Effector CD4-positive, alpha-beta T cell (primary cell): ENCODE measurements at regions not wholly inside any gene's neighbourhood (a gene's known extent, or its start where the extent isn't known, plus 50 kb on each side); places are given as distances from the start of the nearest gene placed in this dataset.

Experiments
- DNase-seq: peaks from one replicate; pipeline ENCODE4 v3.0.0-alpha.2; 2020

DNA sequence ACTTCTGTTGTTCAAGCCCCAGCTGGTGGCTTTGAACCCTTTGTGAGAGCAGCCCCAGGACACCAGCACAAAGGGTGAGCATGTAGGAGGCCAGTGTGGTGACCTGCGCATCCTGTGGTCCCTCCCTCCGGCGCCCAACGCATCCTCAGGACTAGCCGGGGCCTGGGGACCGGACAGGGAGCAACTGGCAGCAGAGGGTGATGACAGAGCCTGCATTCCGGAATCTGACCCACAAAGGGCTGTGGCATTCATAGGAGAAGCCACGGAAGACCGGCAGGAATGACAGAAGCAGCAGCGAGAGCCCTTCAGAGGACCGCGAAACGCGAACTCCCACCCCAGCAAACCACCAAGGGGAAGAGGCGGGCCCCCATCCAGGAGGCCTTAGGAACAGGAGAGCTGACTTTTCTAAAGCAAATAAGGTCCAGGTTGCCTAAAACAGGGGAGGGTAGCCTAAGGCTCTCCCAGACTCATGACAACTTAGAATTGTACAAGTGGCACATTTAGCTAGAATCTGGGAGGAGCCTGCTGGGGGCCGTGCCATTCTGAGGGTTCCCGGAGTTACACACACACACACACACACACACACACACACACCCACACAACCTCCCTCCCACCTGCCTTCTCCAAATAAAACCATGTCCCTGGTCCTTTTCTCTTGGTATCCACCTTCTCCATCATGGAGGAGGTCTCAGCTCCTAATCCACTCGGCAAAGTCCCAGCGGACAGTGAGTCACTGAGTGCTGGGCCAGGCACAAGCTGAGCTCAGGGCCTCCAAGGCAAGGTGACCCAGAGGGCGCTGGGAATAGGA lies 232.7 kb downstream of the CTTN start:
- no peak for DNase-seq

DNA sequence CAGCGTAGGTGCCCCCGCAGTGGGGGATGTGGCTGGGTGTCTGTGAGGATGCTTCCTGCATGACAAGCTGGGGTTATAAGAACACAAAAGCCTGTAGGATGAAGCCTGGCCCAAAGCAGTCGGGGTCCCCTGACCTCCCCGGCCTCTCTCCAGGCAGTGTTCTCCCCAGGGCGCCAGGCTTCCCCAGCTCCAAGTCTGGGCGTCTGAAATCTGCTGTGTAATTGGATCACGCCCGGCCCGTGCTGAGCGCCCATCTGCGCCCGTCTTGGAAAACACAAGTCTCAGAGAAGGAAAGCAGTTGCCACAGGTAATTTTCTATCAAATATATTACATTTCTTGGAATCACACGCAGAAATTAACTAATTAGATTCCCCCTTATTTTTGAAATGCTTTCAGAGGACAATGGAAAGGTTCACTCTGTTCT lies 233.3 kb downstream of the CTTN start:
- no peak for DNase-seq

DNA sequence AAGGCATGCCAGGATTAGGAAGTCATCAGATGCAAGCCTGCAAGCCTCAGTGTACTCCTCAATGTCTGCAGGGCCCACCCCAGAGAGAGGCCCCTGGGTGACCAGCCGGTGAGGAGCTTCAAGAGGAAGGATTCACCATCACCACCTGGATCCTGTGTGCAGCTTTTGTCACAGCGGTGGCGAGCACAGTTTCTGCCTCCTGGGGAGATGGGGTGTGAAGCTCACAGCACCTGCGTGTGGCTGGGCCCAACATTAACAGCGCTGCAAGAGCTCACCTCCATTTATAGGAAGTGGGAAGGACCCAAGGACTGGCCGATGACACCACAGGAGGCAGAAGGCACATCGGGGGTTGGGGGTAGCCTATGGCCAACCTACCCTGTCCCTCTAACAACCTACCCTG lies 235.3 kb downstream of the CTTN start:
- DNase-seq, result no peak

DNA sequence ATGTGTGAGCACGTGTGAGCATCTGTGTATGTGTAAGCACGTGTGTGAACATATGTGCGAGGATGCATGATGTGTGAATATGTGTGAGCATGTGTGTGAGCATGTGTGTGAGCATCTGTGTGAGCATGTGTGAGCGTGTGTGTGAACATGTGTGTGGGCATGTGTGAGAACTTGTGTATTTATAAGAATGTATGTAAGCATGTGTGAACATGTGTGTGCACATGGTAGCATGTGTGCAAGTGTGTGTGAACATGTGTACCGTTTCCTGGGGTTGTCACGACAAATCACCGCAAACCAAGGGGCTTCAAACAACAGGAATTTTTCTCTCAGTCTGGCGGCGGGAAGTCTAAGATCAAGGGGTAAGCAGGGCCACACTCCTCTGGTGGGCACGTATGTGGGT lies 238.3 kb downstream of the CTTN start:
- DNase-seq, result no peak

DNA sequence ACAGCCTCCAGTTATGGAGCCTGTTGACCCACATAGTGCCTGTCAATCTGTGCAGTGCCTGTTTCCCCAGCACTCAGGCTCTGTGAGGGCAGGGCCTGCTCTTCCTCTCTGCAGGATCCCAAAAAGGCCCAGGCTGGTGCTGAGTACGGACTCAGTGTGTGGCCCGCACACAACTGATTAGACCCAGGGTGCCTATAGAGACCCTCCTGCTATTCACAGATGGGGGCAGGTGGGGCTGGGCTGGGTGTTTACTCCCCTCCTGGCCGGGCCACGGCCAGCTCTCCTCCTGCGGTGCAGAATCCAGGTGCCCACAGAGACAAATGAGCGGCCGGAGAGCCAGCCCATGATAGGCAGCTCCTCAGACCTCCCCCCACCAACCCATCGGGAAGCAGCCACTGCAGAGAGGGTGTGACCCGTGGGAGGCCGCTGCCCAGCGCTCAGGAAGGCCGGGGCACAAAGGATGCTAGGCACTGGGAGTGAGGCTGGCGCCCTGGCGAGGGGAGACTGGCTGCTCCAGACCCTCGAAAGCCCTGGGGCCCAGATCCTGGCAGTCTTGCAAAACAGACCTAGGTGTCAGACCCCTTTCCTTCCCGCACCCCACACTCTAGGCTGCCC lies 239.0 kb downstream of the CTTN start:
- no peak for DNase-seq

DNA sequence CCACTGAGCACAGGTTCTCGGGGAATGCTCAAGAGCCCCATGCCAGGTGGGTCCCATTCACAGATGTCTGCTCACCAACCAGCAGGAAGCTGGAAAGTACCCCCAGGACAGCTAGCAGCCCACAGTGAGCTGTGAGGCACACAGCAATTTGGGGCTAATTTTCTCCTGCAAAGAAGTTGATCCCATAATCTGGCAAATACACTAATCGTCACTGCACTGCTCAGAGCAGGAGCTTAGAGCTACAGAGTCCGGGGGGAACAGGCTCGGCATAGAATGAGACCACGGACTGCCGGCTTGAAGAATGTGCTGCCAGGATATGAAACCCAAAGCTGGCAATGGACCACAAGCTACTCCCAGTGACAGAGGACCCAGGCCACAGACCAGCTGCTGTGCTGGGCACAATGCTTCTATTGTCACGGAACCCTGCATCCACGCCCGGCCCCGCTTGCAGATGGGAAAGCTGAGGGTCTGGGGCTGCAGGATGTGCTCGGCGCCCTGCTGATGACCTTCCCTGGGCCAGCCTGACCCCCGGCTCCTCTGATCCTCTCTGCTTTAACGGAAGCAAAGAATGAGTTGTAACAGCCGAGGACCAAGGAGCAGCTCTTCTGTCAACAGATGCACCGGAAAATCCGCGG lies 239.7 kb downstream of the CTTN start:
- DNase-seq, result no peak

DNA sequence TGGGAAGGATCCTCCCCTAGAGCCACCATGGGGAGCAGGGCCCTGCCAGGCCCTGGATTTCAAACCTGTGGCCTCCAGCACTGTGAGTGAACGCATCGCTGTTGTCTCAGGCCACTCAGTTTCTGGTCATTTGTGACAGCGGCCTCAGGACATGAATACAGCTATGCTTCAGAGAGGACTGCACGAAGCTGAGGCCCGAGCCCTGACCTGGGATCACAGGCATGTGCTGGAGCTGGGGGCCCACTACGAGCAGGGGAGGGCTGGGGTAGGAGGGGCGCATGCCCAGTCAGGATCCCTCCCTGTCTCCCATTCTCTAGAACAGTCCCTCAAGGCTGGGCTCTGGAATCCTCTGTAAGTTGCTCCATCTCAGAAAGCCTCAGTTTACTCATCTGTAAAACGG lies 242.1 kb downstream of the CTTN start:
- DNase-seq, result no peak

DNA sequence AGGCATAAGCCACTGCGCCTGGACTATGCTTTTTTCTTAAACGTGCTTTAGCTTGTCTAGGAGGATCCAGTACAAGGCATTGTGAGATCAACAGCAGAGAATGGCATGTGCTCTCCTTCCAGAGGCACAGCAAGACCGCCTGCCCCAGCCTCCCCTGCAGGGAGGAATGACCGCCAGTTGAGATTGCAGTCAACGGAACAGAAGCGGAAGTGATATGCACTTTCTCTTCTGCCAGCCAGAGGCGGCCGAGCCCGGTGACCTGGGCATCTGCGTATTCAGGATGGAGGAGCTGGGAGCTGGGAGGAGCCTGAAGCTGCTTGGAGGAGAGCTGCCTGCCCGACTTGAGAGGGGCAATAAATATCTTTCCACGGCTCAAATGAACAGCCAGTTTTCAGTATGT lies 243.0 kb downstream of the CTTN start:
- DNase-seq, result no peak

DNA sequence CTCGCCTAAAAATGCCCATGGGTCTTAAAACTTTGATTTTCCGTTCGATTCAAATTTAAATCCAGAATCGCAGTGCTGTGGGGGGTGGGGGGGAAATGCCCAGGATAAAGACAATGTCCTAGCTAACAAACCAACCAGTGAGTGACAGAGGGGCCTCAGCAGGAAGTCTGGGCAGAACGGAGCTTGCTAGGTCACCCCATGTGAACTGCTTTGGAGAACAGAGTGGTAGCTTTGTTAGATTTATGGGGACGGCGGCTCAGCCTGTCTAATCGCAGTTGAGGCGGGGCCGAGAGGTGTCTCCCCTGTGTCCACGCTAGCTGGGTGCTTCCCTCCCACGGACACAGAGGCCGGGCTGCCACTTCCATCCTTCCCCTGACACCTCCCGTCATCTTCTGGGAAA lies 243.9 kb downstream of the CTTN start:
- DNase-seq, result no peak

DNA sequence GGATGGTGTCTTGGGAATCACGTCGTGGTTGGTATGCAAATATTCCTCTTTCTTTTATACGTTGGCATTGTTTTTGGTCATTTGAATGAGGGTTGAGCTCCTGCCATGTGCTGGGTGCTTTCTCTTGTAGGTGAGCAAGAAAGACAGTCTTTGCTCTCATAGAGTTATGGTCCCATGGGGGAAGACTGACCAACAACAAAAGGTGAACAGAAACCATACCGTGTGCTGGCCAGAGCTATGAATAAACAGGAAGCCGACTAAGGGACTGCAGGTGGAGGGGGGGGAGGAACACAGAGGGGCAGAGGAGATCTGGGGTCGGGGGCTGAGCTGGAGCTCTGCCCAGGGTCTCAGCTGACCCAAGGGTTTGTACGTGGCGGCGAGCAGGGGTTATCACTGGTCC lies 245.3 kb downstream of the CTTN start:
- no peak for DNase-seq

DNA sequence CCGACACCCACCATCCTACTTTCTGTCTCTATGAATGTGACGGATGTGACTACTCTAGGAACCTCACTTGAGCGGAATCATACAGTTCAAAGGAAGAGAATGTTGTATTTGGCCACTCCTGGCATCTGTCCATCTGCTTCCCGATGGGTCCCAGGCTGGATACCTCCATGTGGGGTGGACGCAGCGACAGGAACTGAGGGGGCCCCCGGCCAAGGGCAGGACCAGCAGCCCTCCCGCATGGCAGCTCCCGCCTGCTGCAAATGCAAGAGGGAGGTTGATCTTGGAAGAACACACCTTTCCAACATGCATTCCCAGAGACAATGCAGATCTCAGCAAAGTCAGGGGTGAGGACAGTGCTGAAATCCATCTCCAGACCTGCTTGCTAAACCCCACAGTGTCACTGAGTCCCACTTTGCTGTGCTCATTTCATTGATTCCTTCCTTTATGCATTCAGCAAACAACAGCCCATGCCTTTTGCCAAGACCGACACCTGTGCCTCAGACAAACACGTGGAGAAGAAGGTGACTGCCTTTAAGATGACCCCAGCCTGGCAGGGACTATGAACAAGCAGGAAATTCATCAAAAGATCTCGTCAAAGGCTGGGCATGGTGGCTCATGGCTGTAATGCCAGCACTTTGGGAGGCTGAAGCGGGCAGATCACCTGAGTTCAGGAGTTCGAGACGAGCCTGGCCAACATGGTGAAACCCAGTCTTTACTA lies 246.2 kb downstream of the CTTN start:
- no peak for DNase-seq

DNA sequence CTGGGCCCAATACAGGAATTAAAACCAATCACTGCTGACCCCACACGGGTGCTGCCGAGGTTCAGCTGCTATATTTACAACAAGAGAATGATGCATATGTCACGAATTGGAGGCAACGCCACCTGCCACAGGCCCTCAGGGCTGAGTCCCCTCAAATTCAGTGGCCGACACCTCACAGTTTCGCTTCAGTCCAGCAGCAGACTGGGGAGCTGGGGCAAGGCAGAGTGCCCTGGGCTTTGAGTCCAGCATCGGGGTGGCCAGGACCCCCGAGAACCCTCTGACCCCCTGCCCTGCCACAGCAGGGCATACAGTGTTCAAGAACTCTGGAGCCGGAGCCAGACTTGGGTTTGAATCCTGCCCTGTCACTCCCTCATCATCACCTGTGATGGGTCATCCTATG lies 247.2 kb downstream of the CTTN start:
- no peak for DNase-seq

DNA sequence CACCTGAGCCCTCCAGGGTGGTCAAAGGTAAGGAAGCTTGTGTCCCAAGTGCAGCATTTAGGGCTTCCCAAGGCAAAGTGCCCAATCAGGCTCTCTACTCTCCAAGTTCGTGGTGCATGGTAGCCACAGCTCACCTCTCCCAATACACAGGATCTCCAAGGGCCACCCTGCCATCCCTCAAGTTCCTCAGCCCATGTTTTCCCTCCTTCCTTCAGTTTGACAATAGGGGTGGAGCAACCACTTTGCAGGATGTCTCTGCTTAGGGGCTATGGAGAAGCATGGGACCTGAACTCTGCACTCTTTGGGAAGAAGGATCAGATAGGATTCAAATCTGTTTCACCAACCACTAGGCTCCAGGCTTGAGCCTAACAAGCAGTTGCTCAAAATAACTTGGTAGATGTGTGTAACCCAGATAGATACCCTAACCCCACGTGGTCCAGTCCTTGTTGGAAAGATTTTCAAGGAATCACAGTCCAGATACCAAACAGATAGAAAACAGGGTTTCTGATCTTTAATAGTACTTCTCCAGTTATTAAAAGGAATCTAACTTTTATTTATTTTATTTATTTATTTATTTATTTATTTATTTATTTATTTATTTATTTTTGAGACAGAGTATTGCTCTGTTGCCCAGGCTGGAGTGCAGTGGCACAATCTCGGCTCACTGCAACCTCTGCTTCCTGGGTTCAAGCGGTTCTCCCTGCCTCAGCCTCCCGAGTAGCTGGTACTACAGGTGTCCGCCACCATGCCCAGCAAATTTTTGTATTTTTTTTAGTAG lies 248.1 kb downstream of the CTTN start:
- DNase-seq, result no peak

DNA sequence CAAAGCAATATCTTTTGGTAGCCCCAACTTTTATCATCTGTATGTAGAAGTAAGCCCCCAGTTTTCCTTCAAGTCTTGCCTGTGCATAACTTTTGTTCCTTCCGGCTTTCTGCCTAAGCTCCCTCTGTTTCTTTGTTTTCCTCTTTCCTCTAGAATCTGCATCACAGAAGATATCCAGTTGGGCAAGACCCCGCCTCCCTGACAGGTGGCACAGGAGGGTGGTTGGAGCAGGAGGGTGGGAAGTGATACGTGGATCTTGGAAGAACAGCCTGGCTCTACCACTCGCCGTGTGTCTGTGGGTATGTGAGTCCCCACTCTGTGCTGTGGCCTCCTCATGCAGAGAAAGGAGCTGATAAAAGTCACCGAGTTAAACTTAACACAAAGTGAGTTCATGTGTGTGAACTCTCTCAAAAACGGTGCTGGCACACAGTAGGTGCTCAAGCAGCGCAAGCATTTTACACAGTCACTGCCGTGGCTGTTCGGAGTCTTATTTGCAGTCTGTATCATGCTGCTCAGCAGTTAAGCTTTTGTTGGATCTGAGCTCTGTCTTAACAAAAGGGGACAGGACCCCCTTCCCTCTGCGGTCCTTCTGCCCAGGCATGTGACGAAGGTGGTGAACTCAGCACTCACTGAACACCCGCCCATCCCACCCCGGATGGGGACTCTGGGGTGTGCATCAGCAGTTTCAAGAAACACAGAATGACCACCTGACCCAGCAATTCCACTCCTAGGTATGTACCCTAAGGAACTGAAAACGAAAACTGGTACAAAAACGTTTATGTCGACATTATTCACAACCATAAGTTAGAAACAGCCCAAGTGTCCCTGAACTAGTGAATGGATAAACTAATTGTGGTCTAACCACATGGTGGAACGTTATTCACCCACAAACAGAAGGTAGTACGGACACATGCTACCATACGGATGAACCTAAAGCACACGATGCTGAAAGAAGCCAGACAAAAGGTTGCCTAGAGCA lies 249.1 kb downstream of the CTTN start:
- DNase-seq, result no peak

DNA sequence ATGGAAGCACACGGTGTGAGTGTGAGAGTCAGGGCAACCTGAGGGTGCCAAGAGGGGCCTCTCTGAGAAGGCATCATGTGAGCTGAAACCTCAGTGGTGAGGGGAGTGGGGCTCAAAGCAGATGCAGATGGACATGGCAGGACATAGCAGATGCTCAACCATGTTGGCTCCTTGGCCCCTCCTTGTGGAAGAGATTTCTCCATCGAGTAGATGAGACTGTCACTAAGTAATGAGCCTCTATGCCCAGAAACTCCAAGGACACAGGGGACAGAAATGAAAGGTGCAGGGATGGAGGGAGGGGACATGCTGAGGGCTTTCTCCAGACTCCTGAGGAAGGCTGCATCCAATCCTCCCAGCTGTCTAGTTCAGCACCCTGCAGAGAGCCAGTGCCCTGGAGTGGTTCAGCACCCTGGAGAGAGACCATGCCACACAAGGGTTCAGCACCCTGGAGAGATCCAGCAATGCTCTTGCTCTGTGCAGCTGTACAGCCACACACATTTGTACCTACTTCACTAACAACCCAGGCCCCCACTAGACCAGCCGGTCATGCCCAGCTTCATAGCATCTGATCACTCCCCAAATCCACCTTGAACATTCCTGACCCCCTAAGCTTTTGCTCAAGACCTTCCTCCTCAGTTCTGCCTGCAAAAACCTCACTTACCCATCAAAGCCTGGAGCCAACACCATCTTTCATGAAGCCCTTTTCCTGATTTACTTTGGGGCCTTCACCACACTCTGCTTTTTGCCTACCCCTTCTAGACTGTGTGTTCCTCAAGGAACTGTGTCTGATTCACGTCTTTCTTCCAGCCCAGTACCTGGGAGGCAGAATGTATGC lies 252.0 kb downstream of the CTTN start:
- DNase-seq, result no peak

DNA sequence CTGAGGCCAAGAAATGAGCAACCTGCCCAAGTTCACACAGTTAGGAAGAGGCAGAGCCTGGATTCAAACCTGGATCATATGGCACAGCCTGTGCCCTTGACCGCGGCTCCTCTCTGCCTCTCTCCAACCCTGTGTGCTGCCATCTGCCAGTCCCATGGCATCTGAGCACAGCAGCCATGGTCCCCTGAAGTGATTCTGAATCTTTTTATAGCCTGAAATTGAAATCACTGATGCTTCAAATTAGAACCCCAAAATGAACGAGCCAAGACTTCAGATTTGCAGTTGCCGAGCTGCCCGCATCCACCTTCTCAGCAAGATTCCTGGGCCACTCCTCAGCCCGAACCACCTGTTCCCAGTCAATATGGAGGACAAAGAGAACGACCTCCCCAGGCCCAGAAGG lies 252.7 kb downstream of the CTTN start:
- DNase-seq, result no peak

DNA sequence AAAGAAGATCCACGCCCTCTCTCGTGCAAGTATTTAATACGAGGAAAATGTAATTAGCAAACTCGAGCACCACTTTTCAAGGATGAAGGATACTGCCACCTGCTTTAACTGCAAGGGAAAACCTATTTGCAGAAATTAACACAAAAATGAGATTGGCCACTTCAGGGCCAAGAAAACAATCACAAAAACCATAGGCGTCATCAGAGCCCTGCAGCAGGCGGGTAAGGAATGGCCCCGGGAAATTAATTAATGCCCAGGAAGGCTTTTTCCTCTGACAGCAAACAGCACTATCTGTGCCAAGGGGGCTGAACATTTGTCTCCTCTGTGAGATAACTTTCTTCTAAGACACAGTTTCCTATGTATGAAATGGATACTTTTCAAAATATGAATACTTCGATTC lies 255.7 kb downstream of the CTTN start:
- no peak for DNase-seq

DNA sequence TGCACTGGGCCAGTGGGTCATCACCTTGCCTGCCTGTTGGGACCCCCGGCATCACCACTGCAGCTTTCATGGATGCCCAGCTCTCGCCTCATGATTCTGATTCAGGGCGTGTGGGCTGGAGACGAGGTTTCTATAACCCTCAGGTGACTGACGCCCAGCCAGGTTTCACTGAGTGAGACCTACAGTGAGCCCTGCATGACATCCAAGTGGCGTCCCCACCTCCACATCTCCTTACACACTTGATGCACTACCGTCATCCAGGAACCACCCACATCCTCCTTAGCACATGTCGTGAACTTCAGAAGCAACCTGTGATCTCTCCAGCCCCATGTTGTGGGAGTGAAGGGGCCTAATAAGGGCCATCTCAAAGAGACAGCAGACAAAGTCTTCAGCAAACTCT lies 257.5 kb downstream of the CTTN start:
- no peak for DNase-seq

DNA sequence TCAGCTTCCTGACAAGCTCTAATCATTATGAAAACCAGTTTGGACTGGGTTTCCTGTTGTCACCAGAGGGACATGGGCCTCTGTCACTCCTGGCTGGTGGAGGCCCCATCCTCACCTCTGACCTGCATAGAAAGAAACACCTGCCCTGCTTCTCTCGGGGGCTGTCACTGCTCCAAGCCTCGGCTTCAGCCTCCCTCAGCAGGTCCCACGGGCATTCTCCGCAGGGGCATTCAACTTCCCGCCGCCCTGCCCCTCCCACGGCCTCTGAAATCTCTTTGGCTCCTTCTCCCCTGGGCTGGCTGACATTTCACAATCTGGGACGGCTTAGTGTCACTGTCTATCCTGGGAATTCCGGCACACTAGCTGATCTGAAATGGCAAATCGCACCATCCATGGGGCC lies 257.9 kb downstream of the CTTN start:
- no peak for DNase-seq

DNA sequence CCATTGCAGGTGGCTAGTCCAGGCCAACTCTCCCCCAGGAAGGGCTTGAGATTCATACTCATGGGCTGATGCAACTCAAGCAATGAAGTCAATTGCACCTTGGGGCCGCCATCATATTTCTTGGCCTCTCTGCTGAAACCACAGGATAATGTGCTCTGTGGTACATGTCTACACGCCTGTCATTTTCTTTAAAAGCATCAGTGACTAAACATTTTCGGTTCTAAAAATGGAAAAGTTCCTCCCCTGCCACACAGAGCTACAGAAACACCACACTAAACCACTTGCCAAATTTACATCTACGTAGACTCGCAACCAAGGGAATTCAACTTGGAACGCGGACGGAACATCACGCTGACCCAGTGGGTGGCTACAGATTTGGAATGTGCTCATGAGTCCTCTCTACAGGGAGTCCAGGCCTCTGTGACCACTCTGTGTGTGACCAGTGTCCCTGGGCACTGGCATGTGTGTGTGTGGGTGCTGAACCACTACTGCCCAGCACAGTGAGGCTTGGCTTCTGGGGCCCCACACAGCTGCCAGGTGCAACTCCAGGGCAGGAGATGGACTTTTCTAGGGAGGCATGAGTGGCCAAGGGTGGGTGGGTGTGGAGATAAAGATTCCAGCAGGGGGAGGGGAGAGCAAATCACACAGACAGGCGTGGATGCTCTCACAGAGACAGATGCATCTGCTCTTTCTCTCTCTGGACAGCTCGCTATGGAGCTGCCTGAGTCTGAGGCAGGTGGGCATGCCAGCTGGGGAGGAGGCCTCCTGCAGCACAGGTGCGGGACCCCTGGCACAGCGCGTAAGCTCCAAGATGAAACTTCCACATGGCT lies 261.9 kb downstream of the CTTN start:
- DNase-seq, result no peak
